Glutamatergic neuron (in vitro differentiated cells): ENCODE measurements at regions not wholly inside any gene's neighbourhood (a gene's known extent, or its start where the extent isn't known, plus 50 kb on each side); places are given as distances from the start of the nearest gene placed in this dataset.

ENCODE experiments used
- DNase-seq: peaks from one replicate; pipeline ENCODE4 v3.0.0; 2022
- H3K27ac Mint-ChIP-seq: one replicate; pipeline ENCODE4 v1.8.0; 2020; ENCODE audit warnings: mild to moderate bottlenecking, mixed read lengths, inconsistent platforms; ENCODE audit not compliant: unreplicated experiment
- H3K27me3 Mint-ChIP-seq: one replicate; pipeline ENCODE4 v1.8.0; 2020; ENCODE audit warnings: mild to moderate bottlenecking, moderate library complexity, mixed read lengths, inconsistent platforms; ENCODE audit not compliant: unreplicated experiment
- H3K36me3 Mint-ChIP-seq: one replicate; pipeline ENCODE4 v1.8.0; 2020; ENCODE audit warnings: mild to moderate bottlenecking, mixed read lengths, inconsistent platforms; ENCODE audit not compliant: unreplicated experiment
- H3K4me1 Mint-ChIP-seq: one replicate; pipeline ENCODE4 v1.8.0; 2020; ENCODE audit warnings: mild to moderate bottlenecking, low read depth, mixed read lengths, inconsistent platforms; ENCODE audit not compliant: unreplicated experiment
- H3K4me3 Mint-ChIP-seq: one replicate; pipeline ENCODE4 v1.8.0; 2020; ENCODE audit warnings: mild to moderate bottlenecking, mixed read lengths, inconsistent platforms; ENCODE audit not compliant: unreplicated experiment
- H3K9me3 Mint-ChIP-seq: one replicate; pipeline ENCODE4 v1.8.0; 2020; ENCODE audit warnings: mild to moderate bottlenecking, moderate library complexity, mixed read lengths, inconsistent platforms; ENCODE audit not compliant: unreplicated experiment
- CTCF ChIP-seq: fragments of 200-600 bp; sonication (generic); IDR thresholded peaks from one replicate; pipeline ENCODE4 v1.5.0; 2021; ENCODE audit not compliant: partially characterized antibody, unreplicated experiment

GRCh38 chr5:108590799-108591198 lies 156.9 kb upstream of the FER start:
- no peaks in the 10 kb centered on the region for H3K36me3 Mint-ChIP-seq
- no peaks in the 10 kb centered on the region for H3K4me1 Mint-ChIP-seq
- no peaks in the 10 kb centered on the region for H3K27me3 Mint-ChIP-seq
- peaks cover 1% of the 10 kb centered on the region for H3K9me3 Mint-ChIP-seq
- TF ChIP-seq CTCF = no peak
- H3K27ac Mint-ChIP-seq = no peak overlapping the region
- H3K4me3 Mint-ChIP-seq = no peak overlapping the region
- no peak for DNase-seq

- H3K4me3 Mint-ChIP-seq = no peak overlapping the region
- no peaks in the 10 kb centered on the region for H3K4me1 Mint-ChIP-seq
- H3K36me3 Mint-ChIP-seq = no peaks in the 10 kb centered on the region
- peaks cover 1% of the 10 kb centered on the region for H3K9me3 Mint-ChIP-seq
- H3K27ac Mint-ChIP-seq = no peak overlapping the region
- no peak for DNase-seq
- H3K27me3 Mint-ChIP-seq = no peaks in the 10 kb centered on the region
- TF ChIP-seq CTCF = no peak
Observed at GRCh38 chr5:108588323-108588722, 159.4 kb upstream of the FER start.

GRCh38 chr5:108587821-108588220 lies 159.9 kb upstream of the FER start:
- no peak for TF ChIP-seq CTCF

GRCh38 chr5:108581026-108581425 lies 166.7 kb upstream of the FER start:
- Mint-ChIP-seq H3K27ac (no peak overlapping the region), H3K4me3 (no peak overlapping the region), H3K27me3 (no peaks in the 10 kb centered on the region), H3K4me1 (no peaks in the 10 kb centered on the region), H3K36me3 (no peaks in the 10 kb centered on the region), H3K9me3 (peaks cover 2% of the 10 kb centered on the region)
- no peak for DNase-seq
- no peak for TF ChIP-seq CTCF

More at GRCh38 chr5:108587821-108588220, 159.9 kb upstream of the FER start:
- no peak overlapping the region for H3K27ac Mint-ChIP-seq
- DNase-seq = no peak
- H3K4me1 Mint-ChIP-seq = no peaks in the 10 kb centered on the region
- no peaks in the 10 kb centered on the region for H3K27me3 Mint-ChIP-seq
- H3K36me3 Mint-ChIP-seq = no peaks in the 10 kb centered on the region
- peaks cover 1% of the 10 kb centered on the region for H3K9me3 Mint-ChIP-seq
- H3K4me3 Mint-ChIP-seq = no peak overlapping the region

- TF ChIP-seq CTCF = no peak
- no peak for DNase-seq
Observed at GRCh38 chr5:108579236-108579635, 168.5 kb upstream of the FER start.

More at GRCh38 chr5:108579236-108579635, 168.5 kb upstream of the FER start:
- peaks cover 2% of the 10 kb centered on the region for H3K27me3 Mint-ChIP-seq
- H3K4me1 Mint-ChIP-seq = no peaks in the 10 kb centered on the region
- peaks cover 4% of the 10 kb centered on the region for H3K36me3 Mint-ChIP-seq
- H3K9me3 Mint-ChIP-seq = peaks cover 9% of the 10 kb centered on the region
- no peak overlapping the region for H3K27ac Mint-ChIP-seq
- H3K4me3 Mint-ChIP-seq = no peak overlapping the region
